GM21786 (cell line): ENCODE measurements at regions not wholly inside any gene's neighbourhood (a gene's known extent, or its start where the extent isn't known, plus 50 kb on each side); places are given as distances from the start of the nearest gene placed in this dataset.

ENCODE experiments used
- ATAC-seq: cut with Tn5 transposase; IDR thresholded peaks from one replicate; pipeline ENCODE4 v1.9.1; 2021; ENCODE audit not compliant: unreplicated experiment

DNA sequence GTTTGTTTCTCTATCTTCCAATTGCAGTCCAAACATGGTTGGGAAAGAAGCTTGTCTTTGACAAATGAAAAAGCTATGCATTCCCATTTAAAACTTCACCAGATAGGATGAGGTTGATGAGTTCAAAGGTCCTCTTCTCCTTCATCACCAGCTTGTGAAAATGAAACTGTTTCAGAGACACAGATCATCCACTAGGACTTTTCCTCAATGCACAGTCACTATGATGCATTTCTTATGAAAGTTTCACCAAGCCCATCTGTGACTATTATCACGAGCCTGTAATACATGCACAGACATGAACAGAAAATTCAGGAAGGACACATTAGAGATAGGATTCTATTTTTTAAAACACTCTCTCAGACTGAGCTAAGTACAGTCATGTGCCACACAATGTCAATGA lies 644.4 kb downstream of the PLCL1 start:
- no peak for ATAC-seq

DNA sequence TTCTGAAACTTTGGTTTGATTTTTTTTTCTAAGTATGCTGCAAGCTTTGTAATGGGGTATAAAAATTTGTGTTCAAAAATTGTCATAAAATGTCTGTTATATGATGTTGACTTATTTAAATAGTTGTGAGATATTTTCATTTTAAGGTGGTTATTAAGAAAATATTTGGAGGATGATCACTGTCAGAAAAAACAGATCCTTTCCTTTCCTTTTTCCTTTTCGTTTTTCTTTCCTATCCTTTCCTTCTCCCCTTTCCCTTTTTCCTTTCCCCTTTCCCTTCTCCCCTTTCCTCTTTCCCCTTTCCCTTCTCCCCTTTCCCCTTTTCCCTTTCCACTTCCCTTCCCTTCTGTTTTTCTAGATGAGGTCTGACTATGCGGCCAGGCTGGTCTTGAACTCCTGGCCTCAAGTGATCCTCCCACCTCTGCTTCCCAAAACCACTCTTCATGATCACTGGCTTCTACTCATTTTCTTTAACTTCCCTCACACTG lies 640.5 kb downstream of the PLCL1 start:
- ATAC-seq, result no peak

DNA sequence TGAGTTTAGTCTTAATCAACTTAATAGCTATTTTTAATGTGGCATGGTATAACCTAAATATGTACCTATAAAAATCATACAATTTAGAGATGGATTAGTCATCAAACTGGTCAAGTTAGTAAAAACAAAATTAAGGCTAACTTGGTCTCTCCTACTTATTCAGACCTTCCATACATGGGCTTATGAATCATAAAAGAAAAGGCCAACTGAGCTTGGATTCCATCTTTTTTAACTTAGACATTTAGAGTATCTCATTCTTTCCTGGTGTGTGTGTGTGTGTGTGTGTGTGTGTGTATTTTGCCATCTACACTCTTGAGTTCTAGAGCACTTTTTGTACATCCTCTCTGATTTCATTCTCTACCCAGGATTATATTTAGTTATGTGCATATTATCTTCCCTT lies 637.5 kb downstream of the PLCL1 start:
- ATAC-seq, result no peak

DNA sequence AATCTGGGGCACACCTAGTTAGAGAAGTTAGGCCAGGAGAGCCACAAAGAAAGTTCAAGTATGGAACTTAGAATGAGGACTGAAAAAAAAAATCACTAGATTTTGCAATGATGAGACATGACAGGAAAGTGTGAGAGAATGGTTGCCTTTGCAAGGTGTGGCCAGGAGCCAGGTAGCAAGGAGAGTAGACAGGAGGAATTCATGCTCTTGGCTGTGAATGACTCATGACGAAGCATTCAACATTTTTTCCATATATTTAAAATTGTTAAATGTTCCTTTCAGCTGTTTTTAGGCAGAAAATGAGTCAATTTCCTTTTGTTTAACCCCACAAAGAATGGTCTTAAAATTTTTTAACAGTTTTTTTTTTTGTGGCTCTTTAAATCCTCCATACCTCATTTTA lies 636.9 kb downstream of the PLCL1 start:
- ATAC-seq, result no peak

DNA sequence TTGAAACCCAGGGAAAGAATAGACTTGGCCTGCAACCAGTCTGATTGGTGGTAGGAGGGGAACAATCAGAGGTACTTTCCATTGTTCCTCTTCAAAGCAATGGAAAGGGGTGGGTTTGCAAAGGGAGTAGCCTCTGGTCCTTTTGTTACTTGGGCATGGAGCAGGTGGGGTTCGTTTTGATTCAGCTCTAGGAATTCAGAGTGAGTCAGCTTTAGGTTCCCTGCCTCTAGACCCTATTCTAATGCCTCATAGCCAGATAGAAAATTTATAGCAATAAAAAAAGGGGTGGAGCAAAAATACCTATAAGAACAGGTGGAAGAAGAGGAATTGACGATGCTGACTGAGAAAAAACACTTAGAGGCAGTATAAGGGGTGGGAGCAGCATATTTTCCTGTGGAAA lies 636.4 kb downstream of the PLCL1 start:
- no peak for ATAC-seq

DNA sequence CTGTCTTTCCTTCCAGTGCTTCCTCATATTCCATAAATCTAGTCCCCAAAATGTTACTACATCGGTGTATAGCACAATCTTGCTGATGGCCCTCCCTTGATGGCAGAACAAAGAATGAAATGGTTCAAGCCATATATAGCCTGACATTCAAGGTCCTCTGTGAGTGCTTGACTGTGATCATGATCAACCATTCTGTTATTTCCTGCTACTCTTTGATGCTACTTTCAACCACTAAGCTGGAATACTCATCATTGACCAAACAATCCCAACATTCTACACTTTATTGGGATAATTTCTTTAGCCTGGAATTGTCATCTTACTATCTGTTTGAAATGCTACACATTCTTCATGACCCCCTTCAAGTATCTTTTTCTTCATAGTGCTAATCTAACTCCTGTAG lies 633.9 kb downstream of the PLCL1 start:
- no peak for ATAC-seq

DNA sequence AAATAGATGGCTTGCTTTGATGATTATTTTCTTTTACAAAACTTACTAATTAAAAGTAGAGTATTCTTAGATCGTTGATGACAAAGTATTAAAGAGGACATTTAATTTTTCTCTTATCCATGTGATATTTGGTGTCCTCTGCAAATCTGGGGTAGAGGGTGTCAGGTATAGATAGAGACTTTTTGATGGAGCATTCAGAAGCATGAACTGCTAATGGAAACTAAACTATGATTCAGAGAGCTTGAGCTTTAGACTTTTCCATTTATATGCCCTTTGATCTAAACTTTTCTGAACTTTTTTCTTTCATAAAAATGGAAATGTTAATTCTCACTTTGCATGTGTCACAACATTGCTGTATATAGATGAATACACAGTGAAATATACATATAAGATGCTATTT lies 619.7 kb downstream of the PLCL1 start:
- ATAC-seq, result no peak

DNA sequence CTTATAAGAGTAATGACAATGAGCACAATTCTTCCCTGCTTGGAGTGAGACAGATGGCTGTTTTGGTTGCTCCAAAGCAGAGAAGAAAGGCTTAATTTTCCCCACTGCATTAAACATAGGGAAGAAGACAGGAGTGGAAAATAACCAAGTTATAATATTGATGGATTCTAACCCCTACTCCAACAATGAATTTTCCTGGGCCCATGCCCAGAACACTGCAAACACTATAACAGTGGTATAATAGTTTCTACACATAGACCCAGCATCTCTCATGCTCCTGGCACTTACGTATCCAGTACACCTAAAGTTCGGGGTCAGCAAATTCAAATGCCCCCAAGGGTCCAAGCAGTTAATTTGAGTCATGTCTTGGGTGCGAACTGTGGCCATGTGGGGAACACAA lies 613.4 kb downstream of the PLCL1 start:
- ATAC-seq, result no peak

DNA sequence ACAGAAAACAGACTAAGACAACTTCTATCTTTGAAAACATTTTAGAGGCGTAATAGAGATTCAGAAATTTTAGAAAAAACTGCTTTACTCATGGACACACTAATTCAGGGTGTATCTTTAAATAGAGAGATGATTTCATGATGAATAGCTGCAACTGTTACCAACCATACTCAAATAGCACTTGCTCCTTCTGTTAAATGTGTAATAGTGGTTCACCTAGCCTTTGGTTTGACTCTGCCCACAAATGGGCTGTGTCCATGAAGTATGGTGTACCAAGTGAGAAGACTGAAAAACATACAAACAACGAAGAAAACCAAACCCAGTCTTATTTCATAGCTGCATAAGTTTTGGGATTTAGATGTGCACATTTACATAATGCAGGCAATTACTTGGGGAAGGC lies 610.6 kb downstream of the PLCL1 start:
- no peak for ATAC-seq

DNA sequence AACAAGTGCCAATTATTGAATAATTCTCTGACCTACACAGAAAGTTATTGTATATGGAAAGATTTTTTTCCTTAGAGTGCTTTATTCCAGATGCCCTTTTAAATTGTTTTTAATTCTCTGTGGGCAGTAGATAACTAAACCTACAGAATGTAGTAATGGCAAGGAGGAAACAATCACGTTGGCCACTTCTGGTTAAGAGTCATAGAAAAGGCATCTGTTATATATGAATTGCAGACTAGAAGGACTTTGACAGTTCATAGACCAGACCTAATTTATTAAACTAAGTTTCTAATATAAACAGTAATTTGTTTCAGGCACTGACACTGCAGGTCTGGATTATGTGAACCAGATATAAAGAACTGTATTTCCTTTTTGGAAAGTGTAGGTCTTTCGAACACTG lies 607.5 kb downstream of the PLCL1 start:
- no peak for ATAC-seq

DNA sequence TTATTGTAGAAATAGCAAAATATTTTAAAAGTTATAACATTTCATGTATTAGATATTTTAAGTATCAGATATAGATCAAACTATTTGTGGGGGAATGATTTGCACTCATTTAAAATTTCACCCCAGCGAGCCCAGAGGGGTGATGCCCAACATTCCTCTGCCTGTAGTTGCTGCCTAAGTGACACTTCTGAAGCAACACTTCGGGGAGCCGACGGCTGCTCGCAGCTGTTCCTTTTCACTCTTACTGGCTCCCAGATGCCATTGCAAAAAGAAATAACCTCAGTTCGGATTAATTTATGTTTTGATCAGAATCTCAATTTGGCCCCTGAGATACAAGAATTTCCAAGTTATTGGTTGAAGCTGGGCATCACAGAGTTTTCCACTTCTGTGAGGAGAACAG lies 603.8 kb downstream of the PLCL1 start:
- ATAC-seq, result no peak

DNA sequence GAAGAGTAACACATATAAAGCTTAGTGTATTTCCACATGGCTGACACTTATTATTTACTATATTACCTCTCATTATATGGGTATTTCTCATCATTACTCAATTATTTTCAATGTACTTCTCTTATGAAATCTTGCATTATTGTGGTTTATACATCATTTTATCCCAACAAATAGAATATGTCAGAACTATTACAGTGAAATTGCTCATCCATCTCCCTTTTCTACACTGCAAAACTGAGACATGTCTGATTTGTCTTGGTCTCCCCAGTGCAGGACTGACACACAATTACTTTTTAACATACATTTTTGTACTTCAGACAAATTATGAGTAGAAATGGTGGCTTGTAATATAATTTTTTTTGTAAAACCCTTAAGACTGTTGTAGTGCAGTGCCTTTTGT lies 600.9 kb downstream of the PLCL1 start:
- no peak for ATAC-seq

DNA sequence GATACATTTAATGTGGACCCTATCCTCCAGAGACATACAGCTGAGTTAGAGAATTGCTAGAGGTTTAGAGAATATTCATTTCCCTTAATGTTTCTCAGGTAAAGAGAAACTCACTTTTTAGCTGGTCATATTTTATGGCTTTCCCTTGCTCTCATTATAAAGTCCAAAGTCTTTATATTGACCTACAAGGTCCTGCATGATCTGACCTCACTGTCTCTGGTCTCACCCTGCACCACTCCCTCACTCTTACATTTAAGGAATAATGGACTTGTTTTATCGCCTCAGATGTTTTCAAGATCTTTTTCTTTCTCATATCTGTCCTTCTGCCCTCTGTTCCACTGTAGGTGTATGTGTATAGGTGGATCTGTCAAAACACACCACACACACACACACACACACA lies 597.3 kb downstream of the PLCL1 start:
- no peak for ATAC-seq

DNA sequence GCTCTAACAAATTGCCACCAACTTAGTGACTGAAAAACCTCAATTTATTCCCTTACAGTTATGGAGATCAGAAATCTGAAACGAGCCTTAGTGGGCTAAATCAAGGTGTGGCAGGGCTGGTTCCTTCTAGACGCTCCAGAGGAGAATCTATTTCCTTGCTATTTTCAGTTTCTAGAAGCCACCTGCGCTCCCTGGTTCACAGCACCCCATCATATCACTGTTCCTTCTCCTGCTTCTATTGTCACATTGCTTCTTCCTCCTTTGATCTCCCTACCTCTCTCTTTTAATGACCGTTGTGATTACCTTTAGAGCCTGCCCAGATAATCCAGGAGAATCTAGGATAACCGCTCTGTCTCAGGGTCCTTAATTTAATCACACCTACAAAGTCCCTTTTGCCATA lies 596.6 kb downstream of the PLCL1 start:
- no peak for ATAC-seq

DNA sequence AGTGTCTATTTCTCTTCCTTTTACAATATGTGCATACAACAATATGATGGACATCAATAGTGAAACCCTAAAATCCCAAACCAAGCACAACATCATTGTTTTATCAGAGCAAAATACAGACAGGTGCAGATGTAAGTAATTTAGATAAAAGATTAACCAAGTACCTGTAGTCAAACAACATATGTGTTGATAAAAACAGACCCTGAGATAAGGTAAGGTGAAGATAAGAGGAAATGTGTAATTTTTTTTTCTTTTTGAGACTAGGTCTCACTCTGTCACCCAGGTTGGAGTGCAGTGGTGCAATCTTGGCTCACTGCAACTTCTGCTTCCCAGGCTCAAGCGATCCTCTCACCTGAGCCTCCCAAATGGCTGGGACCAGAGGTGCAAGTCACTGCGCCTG lies 589.8 kb downstream of the PLCL1 start:
- ATAC-seq, result no peak

DNA sequence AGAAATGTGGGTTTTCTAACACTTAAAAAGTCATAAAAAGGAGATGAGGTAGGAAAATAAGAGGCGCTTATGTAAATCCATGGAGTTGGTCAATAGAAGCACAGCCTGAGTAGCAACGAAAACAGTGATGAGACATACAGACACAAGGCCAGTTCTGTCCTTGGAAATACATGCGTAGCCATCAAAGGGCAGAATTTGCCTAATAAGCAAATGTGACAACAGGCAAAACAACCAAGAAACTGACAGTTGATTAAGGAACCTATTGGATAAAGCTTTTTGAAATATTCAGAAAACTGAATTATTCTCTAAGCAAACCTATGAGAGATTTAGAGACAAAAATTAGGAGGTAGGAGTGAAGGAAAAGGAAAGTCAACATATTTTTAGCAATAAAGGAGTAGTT lies 586.3 kb downstream of the PLCL1 start:
- ATAC-seq, result no peak

DNA sequence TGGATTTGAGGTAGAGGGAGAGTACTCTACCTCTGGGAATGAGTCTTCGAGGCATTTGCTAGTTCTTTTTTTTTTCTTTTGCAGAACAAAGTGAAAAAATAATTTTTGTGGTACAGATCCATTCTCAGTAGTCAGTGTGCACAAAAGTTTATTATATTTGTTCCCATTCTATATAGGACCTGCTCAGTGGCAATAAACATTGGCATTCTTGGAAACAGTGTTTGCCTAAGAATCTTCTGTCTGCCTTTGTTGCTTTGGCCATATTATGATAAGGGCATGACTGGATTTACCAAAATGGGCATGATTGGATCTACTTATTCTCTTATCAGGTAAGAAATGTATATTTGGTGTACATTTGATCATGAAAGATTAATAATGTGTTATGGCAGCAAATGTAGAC lies 583.3 kb downstream of the PLCL1 start:
- no peak for ATAC-seq

DNA sequence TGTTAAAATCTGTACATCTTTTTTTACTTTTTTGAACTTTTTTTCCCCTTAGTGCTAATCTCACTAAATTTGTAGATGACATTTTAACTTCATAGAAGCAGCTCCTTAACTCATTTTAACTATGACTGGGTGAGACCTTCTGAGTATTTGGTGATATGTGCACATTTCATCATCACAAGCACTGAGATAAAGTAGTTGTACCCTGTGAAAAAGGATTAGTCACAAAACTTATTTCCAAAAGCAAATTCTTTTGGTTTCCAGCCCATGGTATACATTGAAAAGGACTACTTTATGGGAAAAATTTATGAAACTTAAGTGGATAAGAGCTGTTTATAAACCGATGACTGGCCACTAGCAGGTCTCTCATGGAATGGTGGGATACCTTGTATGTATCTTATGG lies 581.5 kb downstream of the PLCL1 start:
- ATAC-seq, result no peak

DNA sequence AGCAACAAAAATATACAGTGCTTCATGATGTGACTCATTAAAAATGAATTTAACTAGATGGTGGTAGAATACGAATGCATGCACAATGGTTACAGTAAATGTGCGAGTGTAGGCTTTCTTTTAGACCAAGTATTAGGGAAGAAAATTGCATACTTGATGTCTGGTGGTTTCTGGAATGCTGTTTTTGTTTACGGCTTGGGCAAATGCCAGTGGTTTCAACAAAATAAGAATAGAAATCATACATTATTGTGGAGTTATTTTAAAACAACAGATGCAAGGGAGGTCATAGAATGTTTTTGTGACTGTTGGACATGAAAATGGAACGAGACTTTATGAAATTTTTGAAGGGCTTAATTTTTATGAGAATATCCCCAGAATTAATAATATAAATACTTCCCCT lies 580.9 kb downstream of the PLCL1 start:
- ATAC-seq, result no peak

DNA sequence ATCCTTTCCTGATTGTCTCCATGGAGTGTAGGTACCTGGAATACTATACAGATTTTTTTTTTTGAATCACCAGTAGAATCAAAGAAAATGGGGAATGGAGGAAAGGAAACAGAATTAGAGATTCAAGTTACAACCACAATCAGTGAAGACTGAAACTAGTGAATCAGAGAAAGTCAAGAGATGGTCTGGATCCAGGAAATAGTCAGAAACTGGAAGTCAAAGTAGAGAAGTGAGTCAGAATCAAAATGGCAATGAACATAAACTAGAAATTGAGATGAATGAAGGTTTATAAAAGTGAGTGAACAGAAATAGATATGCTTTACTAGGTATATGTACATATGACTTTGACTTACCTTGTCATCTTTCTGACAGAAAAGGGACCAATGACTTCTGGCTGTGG lies 579.0 kb downstream of the PLCL1 start:
- no peak for ATAC-seq

DNA sequence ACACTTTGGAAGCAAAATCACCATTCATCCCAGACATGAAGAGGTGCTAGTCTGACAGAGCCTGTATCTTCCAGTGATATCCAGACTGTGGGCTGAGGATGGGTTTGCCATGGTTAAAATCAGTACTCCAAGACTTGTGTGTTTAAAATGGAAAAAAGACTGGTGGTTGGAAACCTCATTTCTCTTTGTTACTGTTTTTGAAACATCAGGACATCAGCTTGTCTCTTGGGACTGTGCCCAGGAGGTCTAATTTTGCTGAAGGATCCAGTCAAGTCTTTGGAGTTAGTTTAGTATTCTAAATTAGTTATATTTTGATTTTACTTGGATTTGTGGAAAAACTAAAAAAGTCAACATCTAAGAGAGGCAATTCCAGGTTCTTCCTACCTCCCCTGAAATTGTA lies 578.4 kb downstream of the PLCL1 start:
- no peak for ATAC-seq

DNA sequence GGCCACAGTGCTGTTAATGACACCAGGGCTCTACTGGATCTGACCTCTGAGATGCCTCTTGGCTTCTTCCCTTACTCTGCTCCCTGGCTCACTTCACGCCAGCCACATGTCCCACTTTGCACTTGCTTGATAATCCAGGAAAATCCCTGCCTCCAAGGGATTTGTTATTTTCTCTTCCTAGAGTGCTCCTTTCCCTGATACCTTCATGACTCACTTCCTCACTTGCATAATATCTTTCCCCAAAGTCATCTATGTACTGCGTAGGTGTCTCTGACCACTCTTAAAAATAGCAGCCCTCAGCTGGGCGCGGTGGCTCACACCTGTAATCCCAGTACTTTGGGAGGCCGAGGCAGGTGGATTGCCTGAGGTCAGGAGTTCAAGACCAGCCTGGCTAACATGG lies 572.3 kb downstream of the PLCL1 start:
- ATAC-seq, result no peak

DNA sequence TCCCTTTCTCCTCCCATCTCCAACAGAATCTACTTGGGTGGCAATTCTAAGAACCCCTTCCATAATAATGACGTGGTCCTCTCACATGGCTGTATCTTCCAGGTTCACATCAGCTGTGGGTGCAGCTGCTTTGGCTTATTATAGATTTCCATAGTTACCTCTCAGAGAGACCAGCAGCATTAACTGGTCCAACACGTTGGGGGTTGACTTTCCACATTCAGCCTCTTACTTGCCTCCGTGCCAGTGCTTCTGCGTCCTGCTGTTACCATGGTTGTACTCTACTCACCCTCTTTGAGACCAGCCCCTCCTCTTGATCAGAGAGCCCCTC lies 570.7 kb downstream of the PLCL1 start:
- ATAC-seq, result no peak

DNA sequence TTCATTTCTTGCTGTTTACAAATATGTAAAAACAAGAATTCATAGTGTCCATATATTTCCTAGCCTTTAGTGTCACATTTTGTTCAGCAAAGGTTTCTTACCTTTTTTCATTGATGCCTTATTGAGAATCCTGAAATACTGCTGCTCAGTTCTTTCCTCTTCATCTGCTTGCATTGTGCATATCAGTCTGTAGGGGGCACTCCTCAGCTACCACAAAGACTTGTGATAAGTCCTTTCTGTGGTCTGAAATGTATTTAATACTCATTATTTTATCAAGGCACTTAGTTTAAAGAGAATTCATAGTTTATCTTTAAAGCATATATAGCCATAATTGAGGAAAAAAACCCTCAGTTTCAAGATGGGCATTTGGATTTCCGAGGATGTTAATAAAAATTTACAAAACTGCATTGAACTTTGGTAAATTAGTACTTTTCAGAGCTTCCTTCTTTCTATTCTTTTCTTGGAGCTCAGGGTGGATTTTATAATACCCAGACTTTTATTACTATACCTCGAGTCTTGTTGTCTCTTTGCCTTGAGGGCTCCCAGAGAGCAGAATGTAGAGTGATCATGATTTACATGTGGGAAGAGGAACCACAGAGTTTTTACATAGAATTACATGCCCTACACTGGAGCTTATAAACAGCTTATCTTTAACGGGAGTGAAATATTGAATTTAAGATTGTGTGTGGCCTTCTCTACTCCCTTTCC lies 570.1 kb downstream of the PLCL1 start:
- ATAC-seq, result no peak
